Glomerular visceral epithelial cell (primary cell): ENCODE measurements at regions not wholly inside any gene's neighbourhood (a gene's known extent, or its start where the extent isn't known, plus 50 kb on each side); places are given as distances from the start of the nearest gene placed in this dataset.

Experiments used
- DNase-seq: peaks from one replicate; pipeline ENCODE4 v3.0.0-alpha.2; 2016; ENCODE audit errors: extremely low spot score

- DNase-seq = no peak
Observed at GRCh38 chr3:194804796-194805195, 119.1 kb downstream of the FAM43A start.

DNA sequence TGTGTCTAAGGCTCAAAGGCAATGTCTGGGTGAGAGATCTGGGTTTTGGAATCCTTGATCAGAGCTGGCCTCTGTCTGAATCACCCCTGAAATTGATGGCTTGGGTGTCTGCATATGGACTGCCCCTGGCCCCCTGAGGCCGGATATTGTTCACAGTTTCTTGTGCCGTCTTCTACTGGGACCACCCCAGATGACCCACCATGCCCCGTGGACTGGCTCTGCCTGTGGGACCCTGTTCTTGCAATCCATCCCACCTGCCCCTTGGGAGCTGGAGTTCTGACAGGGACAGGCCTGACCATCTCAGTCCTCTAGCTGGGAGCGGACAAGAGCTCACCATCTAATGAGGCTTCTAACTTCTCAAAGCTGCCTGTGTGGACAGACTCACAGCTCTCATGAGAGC, 119.9 kb downstream of the FAM43A start:
- no peak for DNase-seq

GRCh38 chr3:194806991-194807630, 121.4 kb downstream of the FAM43A start:
- no peak for DNase-seq

DNA sequence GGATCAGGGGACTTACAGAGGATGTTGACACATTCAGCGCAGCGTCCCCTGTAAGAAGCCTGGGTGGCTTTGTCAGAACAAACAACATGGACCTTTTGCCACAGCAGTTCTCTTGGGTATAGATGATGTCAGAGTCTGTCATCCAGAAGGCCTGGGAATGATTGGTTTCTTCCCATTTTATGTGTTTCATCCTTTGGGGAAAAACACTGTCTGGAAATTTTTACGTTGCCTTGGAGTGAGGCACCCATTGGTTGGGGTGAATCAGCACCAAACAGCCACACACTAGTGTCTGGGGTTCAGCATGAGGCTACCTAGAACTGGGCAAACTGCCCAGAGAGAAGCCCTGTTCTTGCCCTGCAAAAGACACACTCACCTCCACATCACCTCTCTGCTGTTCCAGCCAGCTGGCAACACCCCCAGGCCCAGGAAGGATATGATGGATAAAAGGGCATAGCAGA, 123.0 kb downstream of the FAM43A start:
- peak; percentile 1 for DNase-seq

GRCh38 chr3:194809382-194809781, 123.7 kb downstream of the FAM43A start:
- no peak for DNase-seq

GRCh38 chr3:194810076-194810475, 124.4 kb downstream of the FAM43A start:
- DNase-seq = no peak

DNA sequence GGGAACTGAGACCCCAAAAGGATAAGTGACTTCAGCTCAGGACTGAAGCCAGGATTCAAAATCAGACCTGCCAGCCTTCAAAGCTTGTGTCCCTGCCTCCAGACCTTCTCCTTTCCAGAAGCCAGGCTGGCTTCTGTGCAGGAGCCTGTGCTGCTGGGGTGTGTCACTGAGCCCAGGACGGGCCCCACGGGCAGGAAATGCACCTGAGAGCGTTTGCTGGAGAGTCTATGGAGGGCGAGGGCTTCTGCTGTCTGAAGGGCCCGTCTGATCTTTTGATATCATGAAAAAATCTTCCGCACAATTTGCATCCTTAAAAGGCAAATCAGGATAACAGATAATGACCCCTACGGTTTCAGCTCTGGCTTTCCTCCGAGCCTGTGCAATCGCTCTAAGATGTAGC, 125.4 kb downstream of the FAM43A start:
- DNase-seq = no peak

GRCh38 chr3:194812176-194812575, 126.5 kb downstream of the FAM43A start:
- DNase-seq = no peak

DNA sequence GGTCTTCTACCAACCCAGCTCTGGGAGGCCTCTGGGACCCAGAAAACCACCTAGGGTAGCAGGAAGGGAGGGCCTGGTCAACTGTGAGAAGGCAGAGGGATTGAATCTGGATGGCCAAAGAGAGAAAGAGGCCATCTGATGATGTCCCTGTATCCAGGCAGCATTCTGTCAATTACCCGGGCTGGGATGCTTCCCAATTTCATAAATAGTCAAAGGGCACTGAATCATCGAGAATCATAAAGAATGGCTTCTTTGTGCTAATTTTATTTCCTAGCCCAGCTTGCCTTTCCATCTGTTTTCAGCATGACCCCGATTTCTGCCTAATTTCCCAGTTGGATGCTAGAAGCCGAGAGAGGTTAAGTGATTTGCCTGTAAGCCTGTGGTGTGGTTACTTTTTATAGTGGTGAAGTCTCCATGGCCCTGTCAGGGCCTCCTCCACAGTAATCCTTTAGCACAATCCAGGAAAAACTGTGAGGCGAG, 129.2 kb downstream of the FAM43A start:
- no peak for DNase-seq

DNA sequence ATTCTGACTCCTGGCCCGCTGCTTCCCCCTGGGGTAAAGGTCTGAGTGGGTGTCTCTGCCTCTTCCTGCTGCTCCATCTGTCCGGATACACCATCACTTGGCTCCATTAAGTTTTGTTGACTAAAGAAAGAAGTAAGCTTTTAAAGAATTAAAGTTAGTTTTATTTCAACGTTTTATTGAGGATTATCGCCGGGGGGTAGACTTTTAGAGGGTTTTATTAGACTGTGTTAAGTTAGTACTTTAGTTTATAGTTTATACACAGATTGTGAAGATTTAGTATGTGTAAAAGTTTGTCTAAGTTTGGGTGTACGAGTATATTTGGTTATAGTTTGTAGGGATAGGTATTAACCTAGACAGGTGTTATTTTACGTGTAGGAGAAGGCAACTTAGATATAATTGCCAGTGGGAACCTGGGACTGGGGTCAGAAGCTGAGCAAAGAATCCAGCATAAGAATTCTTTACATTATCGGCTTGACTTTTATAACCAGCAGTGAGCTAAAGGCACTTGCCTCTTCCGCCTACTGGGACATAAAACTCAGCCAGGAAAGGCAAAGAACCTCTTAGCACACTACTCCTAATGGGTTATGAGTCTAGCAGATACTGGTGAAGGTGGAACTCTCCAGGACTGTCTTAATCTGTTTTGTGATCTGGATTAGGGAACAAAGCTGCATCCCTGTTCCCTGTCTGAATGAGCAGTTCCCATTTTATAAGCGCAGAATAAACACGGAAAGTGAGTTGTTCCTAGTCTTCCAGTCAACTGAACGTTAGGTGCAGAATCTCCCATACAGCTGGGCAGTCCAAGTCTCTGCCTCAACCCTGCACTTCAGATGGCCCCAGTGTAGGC, 131.3 kb downstream of the FAM43A start:
- no peak for DNase-seq

- no peak for DNase-seq
Observed at GRCh38 chr3:194817592-194817930, 131.9 kb downstream of the FAM43A start.

GRCh38 chr3:194817936-194818335, 132.3 kb downstream of the FAM43A start:
- no peak for DNase-seq

DNA sequence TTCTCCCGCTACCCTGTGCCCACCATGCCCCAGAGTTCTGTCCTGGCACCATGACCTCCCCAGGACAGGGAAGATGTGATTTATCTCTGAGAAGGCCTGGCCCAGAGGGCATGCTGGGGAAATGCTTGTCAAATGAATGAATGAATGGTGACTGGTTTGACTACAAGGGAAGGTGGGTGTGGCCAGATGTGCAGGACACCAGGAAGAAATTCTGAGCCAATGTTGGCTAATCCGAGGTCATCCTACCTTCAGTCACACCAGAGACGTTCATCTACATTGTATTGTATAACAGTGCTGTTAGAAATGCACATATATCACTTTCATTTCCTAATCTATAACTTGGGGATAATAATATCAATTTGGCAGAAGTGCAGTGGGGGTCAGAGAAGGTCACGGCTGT, 138.4 kb downstream of the FAM43A start:
- no peak for DNase-seq

DNA sequence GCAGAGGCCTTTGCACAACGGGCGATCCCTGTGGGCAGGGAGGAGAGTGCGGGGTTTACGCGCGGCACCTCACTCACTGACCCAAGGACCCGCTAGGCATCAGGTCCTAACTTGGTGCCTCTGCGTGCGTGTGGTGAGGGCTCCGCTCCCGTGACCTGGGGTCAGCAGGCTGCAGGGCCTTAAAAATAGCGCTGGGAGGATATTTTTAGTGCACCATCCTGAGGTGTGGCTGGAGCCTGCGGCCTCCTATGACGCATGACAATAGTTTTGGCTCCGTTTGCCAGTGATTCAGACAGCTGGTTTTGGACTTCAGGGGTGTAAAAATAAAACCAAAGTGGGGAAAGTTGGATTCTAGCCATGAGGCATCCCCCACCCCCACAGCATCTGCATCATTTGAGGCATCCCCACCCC, 139.0 kb downstream of the FAM43A start:
- DNase-seq = no peak

- no peak for DNase-seq
Observed at GRCh38 chr3:194826594-194826993, 140.9 kb downstream of the FAM43A start.

DNA sequence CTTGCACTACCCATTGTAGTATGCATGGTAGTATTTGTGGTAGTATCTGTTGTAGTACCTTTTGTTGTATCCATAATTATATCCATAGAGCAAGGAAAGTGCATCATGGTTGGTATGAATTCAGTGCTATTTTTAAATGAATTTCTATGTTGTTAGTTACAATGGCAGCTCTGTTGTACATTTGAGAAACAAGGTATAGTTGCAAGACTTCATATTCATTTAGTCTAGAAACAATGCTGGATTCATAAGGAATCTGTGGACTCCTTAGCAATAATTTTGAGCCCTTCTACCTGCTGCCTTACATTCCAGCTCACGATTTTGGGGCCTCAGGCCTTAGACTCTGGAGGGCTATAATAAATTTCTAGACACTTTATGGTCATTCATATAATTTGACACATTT, 141.8 kb downstream of the FAM43A start:
- DNase-seq = no peak

GRCh38 chr3:194828116-194828515, 142.4 kb downstream of the FAM43A start:
- no peak for DNase-seq

DNA sequence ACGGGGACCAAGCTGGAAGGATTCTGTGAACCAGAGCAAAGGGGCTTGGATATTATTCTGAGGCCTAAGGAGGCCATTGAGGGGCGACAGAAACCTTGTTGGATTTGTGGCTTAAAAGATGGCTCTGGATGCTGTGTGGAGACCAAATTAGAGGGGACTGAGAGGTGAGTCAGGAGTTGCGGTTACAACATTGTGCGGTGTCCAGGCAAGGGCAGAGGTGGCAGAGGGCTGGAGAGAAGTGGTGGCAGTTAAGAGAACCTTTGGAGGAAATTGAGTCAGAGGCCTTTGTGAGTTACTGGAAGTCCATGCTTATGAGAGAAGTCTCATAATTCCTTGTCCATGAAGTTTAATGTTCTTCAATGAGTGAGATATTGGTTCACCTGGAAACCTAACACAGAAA, 143.2 kb downstream of the FAM43A start:
- DNase-seq = no peak

GRCh38 chr3:194830401-194830800, 144.7 kb downstream of the FAM43A start:
- DNase-seq = no peak

- no peak for DNase-seq
Observed at GRCh38 chr3:194830978-194831377, 145.3 kb downstream of the FAM43A start.

DNA sequence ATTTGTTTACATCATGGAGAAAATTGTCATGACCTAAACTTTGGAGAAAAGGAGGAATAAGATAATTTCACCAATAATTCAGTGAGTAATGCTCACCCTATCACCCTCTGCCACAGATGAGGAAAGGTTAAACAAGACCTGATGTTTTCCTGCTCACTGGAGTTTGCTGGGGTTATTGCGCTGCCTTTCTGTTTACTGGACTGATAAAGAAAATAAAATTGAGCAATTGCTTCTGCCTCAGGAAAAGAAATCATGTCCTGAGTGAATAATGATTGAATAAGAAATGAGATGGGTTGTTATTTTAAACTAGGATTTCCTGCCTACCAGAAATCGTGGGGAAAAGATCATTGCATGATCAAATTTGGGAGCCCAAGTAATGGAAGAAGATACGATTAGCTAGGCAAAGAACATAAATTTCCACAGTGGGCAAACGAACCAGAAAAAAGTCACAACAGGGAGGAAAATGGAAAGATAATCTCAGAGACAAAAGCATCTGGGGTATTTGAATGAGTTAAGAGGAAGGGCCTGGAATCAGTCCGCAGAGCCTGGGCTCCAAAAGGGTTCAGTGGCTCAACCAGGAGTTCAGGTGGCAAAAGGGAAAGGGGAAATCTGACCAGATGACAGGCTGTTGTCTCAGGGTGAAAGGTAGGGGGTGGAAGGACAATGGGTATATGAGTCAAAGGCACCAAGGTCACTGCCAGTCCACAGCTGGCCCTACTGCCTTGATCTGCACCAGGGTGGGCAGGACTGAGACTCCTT, 146.8 kb downstream of the FAM43A start:
- DNase-seq = no peak

GRCh38 chr3:194833114-194833910, 147.6 kb downstream of the FAM43A start:
- no peak for DNase-seq
